Right renal pelvis (tissue), 4 donors: ENCODE measurements at regions not wholly inside any gene's neighbourhood (a gene's known extent, or its start where the extent isn't known, plus 50 kb on each side); places are given as distances from the start of the nearest gene placed in this dataset.

ENCODE experiments used
- DNase-seq, 4 donors: peaks; one replicate each; pipeline ENCODE4 v3.0.0-alpha.2; 2013; ENCODE audit warnings: low read depth in 4 of 4, low spot score in 3 of 4, missing footprints in 1 of 4

- DNase-seq: no peak
Observed at GRCh38 chr4:126686491-126686890, 946.3 kb upstream of the INTU start.

GRCh38 chr4:126687655-126688358 lies 945.0 kb upstream of the INTU start:
- DNase-seq: no peak

- DNase-seq: no peak
Observed at GRCh38 chr4:126691797-126692196, 941.0 kb upstream of the INTU start.

GRCh38 chr4:126697748-126698147 lies 935.0 kb upstream of the INTU start:
- no peak for DNase-seq

GRCh38 chr4:126698224-126698623 lies 934.5 kb upstream of the INTU start:
- DNase-seq: no peak

GRCh38 chr4:126701756-126702155 lies 931.0 kb upstream of the INTU start:
- DNase-seq: no peak

GRCh38 chr4:126702747-126703146 lies 930.0 kb upstream of the INTU start:
- DNase-seq: no peak

GRCh38 chr4:126705266-126705665 lies 927.5 kb upstream of the INTU start:
- no peak for DNase-seq

GRCh38 chr4:126708716-126709115 lies 924.0 kb upstream of the INTU start:
- DNase-seq: no peak

GRCh38 chr4:126710935-126711334 lies 921.8 kb upstream of the INTU start:
- no peak for DNase-seq

GRCh38 chr4:126715067-126715466 lies 917.7 kb upstream of the INTU start:
- DNase-seq: no peak

- DNase-seq: no peak
Observed at GRCh38 chr4:126715681-126716080, 917.1 kb upstream of the INTU start.

- DNase-seq: no peak
Observed at GRCh38 chr4:126718136-126718535, 914.6 kb upstream of the INTU start.

GRCh38 chr4:126719852-126720251 lies 912.9 kb upstream of the INTU start:
- DNase-seq: no peak

GRCh38 chr4:126725906-126726305 lies 906.9 kb upstream of the INTU start:
- no peak for DNase-seq

- DNase-seq: no peak
Observed at GRCh38 chr4:126727461-126727860, 905.3 kb upstream of the INTU start.

GRCh38 chr4:126731062-126731461 lies 901.7 kb upstream of the INTU start:
- no peak for DNase-seq

GRCh38 chr4:126733301-126733700 lies 899.5 kb upstream of the INTU start:
- no peak for DNase-seq

GRCh38 chr4:126734465-126734864 lies 898.3 kb upstream of the INTU start:
- DNase-seq: no peak

GRCh38 chr4:126735294-126736132 lies 897.2 kb upstream of the INTU start:
- DNase-seq: no peak

- no peak for DNase-seq
Observed at GRCh38 chr4:126736133-126736518, 896.6 kb upstream of the INTU start.

- DNase-seq: no peak
Observed at GRCh38 chr4:126737899-126738526, 894.7 kb upstream of the INTU start.
